ENCODE measurements at regions not wholly inside any gene's neighbourhood (a gene's known extent, or its start where the extent isn't known, plus 50 kb on each side); places are given as distances from the start of the nearest gene placed in this dataset.

DNA sequence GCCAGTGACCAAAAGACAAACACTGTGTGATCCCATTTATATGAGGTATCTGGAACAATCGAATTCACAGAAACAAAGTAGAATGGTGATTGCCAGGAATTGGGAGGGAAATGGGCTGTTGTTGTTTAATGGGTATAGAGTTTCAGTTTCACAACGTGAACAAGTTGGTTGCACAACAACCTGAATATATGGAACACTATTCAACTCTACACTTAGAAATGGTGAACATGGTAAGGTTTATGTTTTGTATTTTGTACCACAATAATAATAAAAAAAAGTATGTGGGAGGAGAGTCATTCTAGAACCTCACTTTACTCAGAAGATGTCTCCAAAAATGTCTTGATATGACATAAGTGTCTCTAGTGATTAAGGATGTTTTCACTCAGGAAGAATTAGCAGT lies 85.2 kb upstream of the SGCE start:
- no peaks in the 10 kb centered on the region; the same call in 1 of the 2 replicates for H3K27me3 ChIP-seq (ENCODE audit: insufficient read depth)
- no peak for TF ChIP-seq USF2 (IDR thresholded peaks at IDR 0.05; ENCODE audit: borderline replicate concordance, low read depth, low read length)
- no peak for TF ChIP-seq NFIC (IDR thresholded peaks at IDR 0.05; ENCODE audit: borderline replicate concordance)
- TF ChIP-seq MXI1 (IDR thresholded peaks at IDR 0.05; ENCODE audit: low read depth, low read length), result no peak
- no peak for TF ChIP-seq GABPA (IDR thresholded peaks at IDR 0.05; ENCODE audit: low read depth)
- no peaks in the 10 kb centered on the region for H3K9me2 ChIP-seq
- H2AFZ ChIP-seq (ENCODE audit: low read depth), result no peak overlapping the region
- ChIA-PET CTCF (no interaction called here), POLR2A (no interaction called here)
- no peaks in the 10 kb centered on the region for H3K4me1 ChIP-seq (ENCODE audit: control insufficient read depth in 1 of 2, insufficient read depth in 2 of 2, low read depth in 1 of 2, low read length in 1 of 2)
- H3K4me2 ChIP-seq, result no peak overlapping the region
- no peak overlapping the region for H3K9ac ChIP-seq
- no peaks in the 10 kb centered on the region for H3K79me2 ChIP-seq (ENCODE audit: insufficient read depth)
- no peaks in the 10 kb centered on the region for H3K36me3 ChIP-seq (replicated peaks in 1 of 2; ENCODE audit: control insufficient read depth in 1 of 2, insufficient read depth in 2 of 2, low read length in 1 of 2)
- DNase-seq, result no peak
- no peak overlapping the region for H3K27ac ChIP-seq (ENCODE audit: low read depth in 2 of 2, low read length in 1 of 2)
- no peaks in the 10 kb centered on the region for H4K20me1 ChIP-seq (ENCODE audit: insufficient read depth)
- 11% methylated on average over 2 of the region's 2 CpGs for WGBS (ENCODE audit: low lambda C conversion rate)
- no peaks in the 10 kb centered on the region for H3K9me3 ChIP-seq
- no peak overlapping the region for H3K4me3 ChIP-seq (ENCODE audit: low read depth in 2 of 2, low read length in 1 of 2)
- no peaks in the 10 kb centered on the region for H3F3A ChIP-seq (replicated peaks; ENCODE audit: insufficient read depth)

GRCh38 chr7:94748376-94748775 lies 92.4 kb upstream of the SGCE start:
- DNase-seq, result no peak
- Histone ChIP-seq H3K9ac (no peak overlapping the region), H3K9me2 (no peaks in the 10 kb centered on the region), H3K27ac (ENCODE audit: low read depth in 2 of 2, low read length in 1 of 2) (no peak overlapping the region), H3K9me3 (no peaks in the 10 kb centered on the region), H3F3A (replicated peaks; ENCODE audit: insufficient read depth) (no peaks in the 10 kb centered on the region), H3K79me2 (ENCODE audit: insufficient read depth) (no peaks in the 10 kb centered on the region), H2AFZ (ENCODE audit: low read depth) (no peak overlapping the region), H3K4me2 (no peak overlapping the region), H3K4me1 (ENCODE audit: control insufficient read depth in 1 of 2, insufficient read depth in 2 of 2, low read depth in 1 of 2, low read length in 1 of 2) (no peaks in the 10 kb centered on the region), H4K20me1 (ENCODE audit: insufficient read depth) (no peaks in the 10 kb centered on the region), H3K36me3 (replicated peaks in 1 of 2; ENCODE audit: control insufficient read depth in 1 of 2, insufficient read depth in 2 of 2, low read length in 1 of 2) (no peaks in the 10 kb centered on the region), H3K4me3 (ENCODE audit: low read depth in 2 of 2, low read length in 1 of 2) (no peak overlapping the region), H3K27me3 (ENCODE audit: insufficient read depth) (no peaks in the 10 kb centered on the region; the same call in 1 of the 2 replicates)
- CTCF ChIA-PET, result interaction anchor here (0.7 to 1.3 kb wide), 3 partner anchors 11 to 298 kb away, joined by 3 to 4 read pairs (median 3); no protein-coding TSS in a partner anchor
- POLR2A ChIA-PET, result no interaction called here
- TF ChIP-seq TCF12 (IDR thresholded peaks at IDR 0.05), result no peak
- TF ChIP-seq FOXJ3 (CRISPR knock-in tag; IDR thresholded peaks at IDR 0.05), result no peak
- TF ChIP-seq MXI1 (IDR thresholded peaks at IDR 0.05; ENCODE audit: low read depth, low read length), result no peak
- TF ChIP-seq NFIC (IDR thresholded peaks at IDR 0.05; ENCODE audit: borderline replicate concordance), result no peak
- TF ChIP-seq FOSL2 (IDR thresholded peaks at IDR 0.05; ENCODE audit: borderline replicate concordance, low read depth), result no peak

DNA sequence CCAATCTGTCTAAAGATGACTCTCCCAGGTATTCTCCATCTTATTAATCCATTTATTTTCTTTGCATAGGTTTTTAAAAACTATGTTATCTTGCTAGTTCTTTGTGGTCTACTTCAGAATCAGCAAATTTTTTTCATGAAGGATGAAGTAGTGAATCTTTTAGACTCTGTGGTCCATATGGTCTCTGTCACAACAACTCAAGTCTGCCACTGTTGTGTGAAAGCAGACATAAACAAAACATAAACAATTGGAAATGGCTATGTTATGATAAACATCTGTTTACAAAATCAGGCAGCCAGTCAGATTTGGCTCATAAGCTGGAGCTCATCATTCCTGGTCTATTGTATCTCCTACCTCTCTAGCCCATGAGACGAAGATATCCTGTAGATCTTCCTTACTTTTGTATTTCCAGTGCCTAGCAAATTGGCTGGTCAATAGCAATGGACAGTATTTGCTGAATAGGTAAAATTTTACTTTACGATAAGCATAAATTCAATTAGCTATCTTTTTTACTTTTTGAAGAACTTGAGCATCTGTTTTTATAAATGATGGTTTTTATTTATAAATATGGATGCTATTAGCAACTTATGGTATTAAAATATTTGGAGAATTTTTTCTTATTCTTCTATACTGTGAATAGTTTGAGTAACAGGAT lies 104.6 kb upstream of the SGCE start:
- 37% methylated on average over 2 of the region's 2 CpGs for WGBS (ENCODE audit: low lambda C conversion rate)
- ChIA-PET CTCF (no interaction called here), POLR2A (no interaction called here)
- Histone ChIP-seq H3K36me3 (replicated peaks in 1 of 2; ENCODE audit: control insufficient read depth in 1 of 2, insufficient read depth in 2 of 2, low read length in 1 of 2) (no peaks in the 10 kb centered on the region), H3K9ac (no peak overlapping the region), H3K27ac (ENCODE audit: low read depth in 2 of 2, low read length in 1 of 2) (no peak overlapping the region), H4K20me1 (ENCODE audit: insufficient read depth) (no peaks in the 10 kb centered on the region), H3F3A (replicated peaks; ENCODE audit: insufficient read depth) (no peaks in the 10 kb centered on the region), H2AFZ (ENCODE audit: low read depth) (no peak overlapping the region), H3K9me2 (no peaks in the 10 kb centered on the region), H3K79me2 (ENCODE audit: insufficient read depth) (no peaks in the 10 kb centered on the region), H3K27me3 (ENCODE audit: insufficient read depth) (no peaks in the 10 kb centered on the region), H3K4me3 (ENCODE audit: low read depth in 2 of 2, low read length in 1 of 2) (no peak overlapping the region), H3K4me1 (ENCODE audit: control insufficient read depth in 1 of 2, insufficient read depth in 2 of 2, low read depth in 1 of 2, low read length in 1 of 2) (peaks cover 0 to 4% of the 10 kb centered on the region in 2 experiments; a peak in 1 of 4 replicates), H3K9me3 (no peaks in the 10 kb centered on the region), H3K4me2 (no peak overlapping the region)
- DNase-seq, result no peak
- TF ChIP-seq, protein P1, sequence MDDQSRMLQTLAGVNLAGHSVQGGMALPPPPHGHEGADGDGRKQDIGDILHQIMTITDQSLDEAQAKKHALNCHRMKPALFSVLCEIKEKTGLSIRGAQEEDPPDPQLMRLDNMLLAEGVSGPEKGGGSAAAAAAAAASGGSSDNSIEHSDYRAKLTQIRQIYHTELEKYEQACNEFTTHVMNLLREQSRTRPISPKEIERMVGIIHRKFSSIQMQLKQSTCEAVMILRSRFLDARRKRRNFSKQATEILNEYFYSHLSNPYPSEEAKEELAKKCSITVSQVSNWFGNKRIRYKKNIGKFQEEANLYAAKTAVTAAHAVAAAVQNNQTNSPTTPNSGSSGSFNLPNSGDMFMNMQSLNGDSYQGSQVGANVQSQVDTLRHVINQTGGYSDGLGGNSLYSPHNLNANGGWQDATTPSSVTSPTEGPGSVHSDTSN (IDR thresholded peaks at IDR 0.05), result no peak
- TF ChIP-seq CHD2 (IDR thresholded peaks at IDR 0.05; ENCODE audit: low read length, partially characterized antibody) (no peak), JUND (IDR thresholded peaks at IDR 0.05) (no peak), TEAD4 (IDR thresholded peaks at IDR 0.05; ENCODE audit: borderline replicate concordance, insufficient read depth) (no peak), YY1 (IDR thresholded peaks at IDR 0.05; ENCODE audit: low read depth) (no peak), IRF3 (IDR thresholded peaks at IDR 0.05; ENCODE audit: low read depth, low read length) (no peak), CTCF (IDR thresholded peaks at IDR 0.05) (no peak), SMC3 (IDR thresholded peaks at IDR 0.05; ENCODE audit: low read depth, low read length) (no peak)
- TF ChIP-seq, protein P2, sequence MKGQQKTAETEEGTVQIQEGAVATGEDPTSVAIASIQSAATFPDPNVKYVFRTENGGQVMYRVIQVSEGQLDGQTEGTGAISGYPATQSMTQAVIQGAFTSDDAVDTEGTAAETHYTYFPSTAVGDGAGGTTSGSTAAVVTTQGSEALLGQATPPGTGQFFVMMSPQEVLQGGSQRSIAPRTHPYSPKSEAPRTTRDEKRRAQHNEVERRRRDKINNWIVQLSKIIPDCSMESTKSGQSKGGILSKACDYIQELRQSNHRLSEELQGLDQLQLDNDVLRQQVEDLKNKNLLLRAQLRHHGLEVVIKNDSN (IDR thresholded peaks at IDR 0.05; ENCODE audit: borderline replicate concordance, low read depth), result no peak
- TF ChIP-seq, protein P3, sequence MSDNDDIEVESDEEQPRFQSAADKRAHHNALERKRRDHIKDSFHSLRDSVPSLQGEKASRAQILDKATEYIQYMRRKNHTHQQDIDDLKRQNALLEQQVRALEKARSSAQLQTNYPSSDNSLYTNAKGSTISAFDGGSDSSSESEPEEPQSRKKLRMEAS (IDR thresholded peaks at IDR 0.05; ENCODE audit: low read depth), result no peak
